GM12891 (cell line): ENCODE measurements at regions not wholly inside any gene's neighbourhood (a gene's known extent, or its start where the extent isn't known, plus 50 kb on each side); places are given as distances from the start of the nearest gene placed in this dataset.

Experiments
- DNase-seq: peaks from one replicate; pipeline ENCODE4 v3.0.0; 2011; ENCODE audit warnings: low spot score; ENCODE audit not compliant: insufficient read length
- FAIRE-seq: peaks from 2 replicates; lab custom pipeline; 2011; peaks lifted over from hg19 to GRCh38; lab: Jason Lieb, UNC
- PAX5 ChIP-seq: IDR thresholded peaks from 2 replicates; pipeline ENCODE4 v1.6.1; 2011; ENCODE audit warnings: low read length, moderate library complexity, mild to moderate bottlenecking; ENCODE audit not compliant: insufficient read depth, severe bottlenecking
- POLR2A ChIP-seq: IDR thresholded peaks from 2 replicates; pipeline ENCODE4 v1.6.1; 2011; ENCODE audit warnings: low read depth, low read length, control low read depth
- POLR2AphosphoS5 ChIP-seq: IDR thresholded peaks from 2 replicates; pipeline ENCODE4 v1.6.1; 2011; ENCODE audit warnings: low read depth, low read length, control low read depth
- POU2F2 ChIP-seq: IDR thresholded peaks from 2 replicates; pipeline ENCODE4 v1.6.1; 2011; ENCODE audit warnings: low read depth, mild to moderate bottlenecking, control low read depth, low read length, moderate library complexity
- SPI1 ChIP-seq: IDR thresholded peaks from 2 replicates; pipeline ENCODE4 v1.6.1; 2011; ENCODE audit warnings: low read depth, low read length, control low read depth
- TAF1 ChIP-seq: IDR thresholded peaks from 2 replicates; pipeline ENCODE4 v1.6.1; 2011; ENCODE audit warnings: low read depth, low read length, control low read depth

GRCh38 chr6:127641905-127642304, 64.9 kb downstream of the C6orf58 start:
- peak; percentile 5 for DNase-seq
- peak; percentile 86 for FAIRE-seq
- TF ChIP-seq POU2F2 (no peak), TAF1 (no peak), POLR2A (no peak), POLR2AphosphoS5 (no peak), SPI1 (no peak), PAX5 (no peak)
